Esophagus mucosa (tissue), 1 donor: ENCODE measurements at regions not wholly inside any gene's neighbourhood (a gene's known extent, or its start where the extent isn't known, plus 50 kb on each side); places are given as distances from the start of the nearest gene placed in this dataset.
"Not testable (repeated sequence)": the region's sequence is repeated elsewhere in the genome, so short reads cannot be mapped to it uniquely, and the experiment has no call there.

Experiments
- ATAC-seq: fragments of 200-7000 bp; cut with Tn5 transposase; one replicate; pipeline ENCODE4 v1.9.1; 2020
- donor health status: DM: yes; HTN: yes; CAD: no.

GRCh38 chr5:167908606-167909005, 382.8 kb upstream of the WWC1 start:
- ATAC-seq: no peak

GRCh38 chr5:167912941-167913665, 378.3 kb upstream of the WWC1 start:
- ATAC-seq: no peak

GRCh38 chr5:167915237-167915636, 376.2 kb upstream of the WWC1 start:
- no peak for ATAC-seq

GRCh38 chr5:167916261-167916691, 375.2 kb upstream of the WWC1 start:
- no peak for ATAC-seq

GRCh38 chr5:167916706-167917105, 374.7 kb upstream of the WWC1 start:
- ATAC-seq: peak; percentile 13

GRCh38 chr5:167918184-167918812, 373.1 kb upstream of the WWC1 start:
- ATAC-seq: no peak

GRCh38 chr5:167918813-167919483, 372.5 kb upstream of the WWC1 start:
- no peak for ATAC-seq

GRCh38 chr5:167920589-167920988, 370.9 kb upstream of the WWC1 start:
- peak; percentile 71 for ATAC-seq

- ATAC-seq: no peak
Observed at GRCh38 chr5:167921796-167922195, 369.6 kb upstream of the WWC1 start.

GRCh38 chr5:167923396-167923795, 368.0 kb upstream of the WWC1 start:
- ATAC-seq: no peak

GRCh38 chr5:167929841-167930240, 361.6 kb upstream of the WWC1 start:
- ATAC-seq: no peak

GRCh38 chr5:167934551-167934971, 356.9 kb upstream of the WWC1 start:
- peak; percentile 72 for ATAC-seq

GRCh38 chr5:167936022-167936421, 355.4 kb upstream of the WWC1 start:
- ATAC-seq: peak; percentile 65

- no peak for ATAC-seq
Observed at GRCh38 chr5:167936944-167937634, 354.4 kb upstream of the WWC1 start.

- no peak for ATAC-seq
Observed at GRCh38 chr5:167937635-167937998, 353.8 kb upstream of the WWC1 start.

- peak; percentile 66 for ATAC-seq
Observed at GRCh38 chr5:167939686-167940085, 351.8 kb upstream of the WWC1 start.

- no peak for ATAC-seq
Observed at GRCh38 chr5:167940911-167941310, 350.5 kb upstream of the WWC1 start.

- not testable (repeated sequence) for ATAC-seq
Observed at GRCh38 chr5:167941556-167941955, 349.9 kb upstream of the WWC1 start.

GRCh38 chr5:167943343-167943742, 348.1 kb upstream of the WWC1 start:
- ATAC-seq: no peak

GRCh38 chr5:167944121-167944852, 347.2 kb upstream of the WWC1 start:
- ATAC-seq: no peak

- peak; percentile 80 for ATAC-seq
Observed at GRCh38 chr5:167945542-167946384, 345.7 kb upstream of the WWC1 start.

- ATAC-seq: no peak
Observed at GRCh38 chr5:167947306-167947705, 344.1 kb upstream of the WWC1 start.
